HG02610 (cell line): ENCODE measurements at regions not wholly inside any gene's neighbourhood (a gene's known extent, or its start where the extent isn't known, plus 50 kb on each side); places are given as distances from the start of the nearest gene placed in this dataset.
A peak's percentile ranks its signal among the peaks of the same experiment; 100 is the strongest.
"Not testable (repeated sequence)": the region's sequence is repeated elsewhere in the genome, so short reads cannot be mapped to it uniquely, and the experiment has no call there.

Experiments
- ATAC-seq: cut with Tn5 transposase; IDR thresholded peaks from one replicate; pipeline ENCODE4 v1.9.1; 2021; ENCODE audit warnings: mild to moderate bottlenecking, moderate library complexity; ENCODE audit not compliant: unreplicated experiment

DNA sequence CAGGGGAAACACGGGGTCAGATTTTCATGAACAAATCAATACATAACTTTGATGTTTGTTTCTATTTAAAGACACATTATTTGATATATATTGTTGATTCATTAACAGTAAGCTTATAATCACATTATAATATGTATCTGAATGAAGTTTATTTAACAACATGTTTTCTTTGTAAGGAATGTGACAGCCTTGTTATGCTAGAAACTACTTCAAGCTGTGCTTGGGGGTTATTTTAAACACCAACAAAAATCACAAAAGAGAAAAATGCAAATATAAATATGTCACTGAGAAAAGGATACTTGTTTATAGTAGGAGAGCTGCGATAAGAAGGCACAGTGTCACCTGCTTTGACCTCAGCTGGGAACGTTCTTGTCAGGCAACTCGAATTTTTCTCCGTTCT lies 354.6 kb upstream of the AGA start:
- no peak for ATAC-seq

- ATAC-seq = no peak
These were observed 355.9 kb upstream of the AGA start for GRCh38 chr4:177798161-177798560.

- no peak for ATAC-seq
These were observed 359.9 kb upstream of the AGA start for GRCh38 chr4:177802162-177802561.

DNA sequence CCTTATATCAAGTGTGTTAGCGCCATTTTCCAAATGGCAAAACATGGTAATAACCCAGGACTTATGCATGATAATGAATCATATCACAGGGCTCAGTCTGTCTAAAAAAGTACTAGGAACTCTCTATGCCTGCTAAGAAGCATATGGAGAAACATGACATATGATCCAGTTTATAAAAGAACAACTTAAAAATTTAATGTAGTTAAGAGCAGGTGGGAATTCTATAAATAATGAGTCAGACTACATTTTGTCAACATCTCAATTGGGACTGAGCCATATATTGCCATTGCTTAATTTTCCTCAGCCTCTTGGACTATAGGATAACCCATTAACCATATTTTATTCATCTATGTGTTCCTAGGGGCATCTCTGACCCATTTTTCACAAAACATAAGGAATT lies 360.4 kb upstream of the AGA start:
- no peak for ATAC-seq

DNA sequence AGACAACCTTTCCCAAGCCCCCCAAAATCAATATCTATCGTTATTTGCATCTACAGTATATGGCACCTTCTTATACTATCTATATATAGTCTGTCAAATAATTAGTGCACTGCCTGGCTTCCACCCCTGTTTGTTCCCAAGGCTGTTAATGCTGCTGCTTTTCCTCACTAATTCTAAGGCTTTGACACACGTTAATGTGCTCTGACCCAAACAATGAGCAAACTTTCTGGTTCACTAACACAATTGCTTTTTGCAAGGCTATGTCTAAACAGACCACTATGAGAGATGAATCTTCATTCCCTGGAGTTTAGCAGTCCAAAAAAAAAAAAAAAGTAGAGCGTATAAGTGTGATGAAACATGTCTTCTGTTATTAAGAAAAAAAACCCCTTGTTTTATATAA lies 360.9 kb upstream of the AGA start:
- ATAC-seq = no peak

GRCh38 chr4:177809791-177810190 lies 367.6 kb upstream of the AGA start:
- ATAC-seq = no peak

DNA sequence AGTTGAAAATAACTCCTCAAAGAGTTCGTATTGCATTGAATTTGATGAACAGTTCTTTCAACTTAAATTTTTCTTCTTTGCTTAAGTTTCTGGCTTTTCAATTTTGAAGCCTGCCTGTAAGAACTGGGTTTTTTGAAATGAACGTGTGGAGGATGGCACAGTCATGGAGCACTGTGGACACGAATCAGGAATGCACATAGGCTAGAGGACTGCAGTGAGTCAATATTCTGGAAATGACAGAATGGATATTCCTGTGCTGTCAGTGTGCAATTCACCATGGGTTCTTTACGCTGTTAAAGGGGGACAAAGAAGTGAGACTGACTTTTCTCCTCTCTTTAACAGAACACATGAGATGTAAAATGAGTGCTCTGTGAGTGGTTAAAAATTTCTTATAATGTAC lies 368.0 kb upstream of the AGA start:
- no peak for ATAC-seq

DNA sequence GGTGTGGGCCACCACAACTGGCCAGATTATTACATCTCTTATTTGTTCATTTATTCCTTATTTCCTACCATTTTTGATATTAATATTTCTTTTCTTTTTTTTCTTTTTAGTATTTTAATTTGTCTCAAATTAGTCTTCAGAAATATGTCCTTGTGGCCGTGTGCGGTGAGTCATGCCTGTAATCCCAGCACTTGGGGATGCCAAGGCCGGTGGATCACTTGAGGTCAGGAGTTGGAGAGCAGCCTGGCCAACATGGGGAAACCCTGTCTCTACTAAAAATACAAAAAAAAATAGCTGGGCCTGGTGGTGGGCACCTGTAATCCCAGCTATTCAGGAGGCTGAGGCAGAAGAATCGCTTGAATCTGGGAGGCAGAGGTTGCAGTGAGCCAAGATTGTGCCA lies 376.2 kb upstream of the AGA start:
- ATAC-seq = not testable (repeated sequence)

GRCh38 chr4:177826973-177827372 lies 384.7 kb upstream of the AGA start:
- ATAC-seq = no peak

- no peak for ATAC-seq
These were observed 399.0 kb upstream of the AGA start for GRCh38 chr4:177841258-177841657.

- ATAC-seq = no peak
These were observed 411.0 kb upstream of the AGA start for GRCh38 chr4:177853229-177853628.

DNA sequence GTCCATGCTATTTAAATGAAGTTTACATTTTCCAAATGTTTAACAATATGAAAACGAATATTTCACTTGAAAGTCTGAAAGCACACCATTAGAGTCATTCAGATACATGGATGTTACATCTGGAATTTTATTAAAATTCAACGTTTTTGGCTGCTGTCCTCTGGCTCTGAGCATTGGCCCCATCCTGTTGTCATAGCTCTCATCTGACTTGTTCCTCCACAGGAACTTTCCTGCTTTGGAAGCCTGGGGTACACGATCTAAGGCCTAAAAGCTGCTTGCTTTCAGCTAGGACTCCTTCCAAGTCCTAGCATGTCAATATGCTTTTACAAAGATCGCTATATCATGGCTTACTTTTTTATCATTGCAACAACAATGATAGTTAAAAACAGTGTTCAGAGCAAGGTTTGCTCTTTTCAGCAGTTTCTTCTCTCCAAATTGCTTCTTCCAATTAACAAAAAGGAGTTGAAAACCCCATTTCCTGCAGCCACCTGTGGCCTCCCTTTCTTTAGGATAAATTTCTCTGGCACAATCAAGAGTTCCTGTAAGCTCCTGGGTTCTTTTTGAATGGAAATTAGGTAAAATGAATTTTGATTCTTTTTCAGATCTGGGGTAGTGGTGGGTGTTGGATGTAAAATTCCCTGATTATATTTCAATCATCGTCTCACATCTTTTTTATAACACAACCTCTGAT lies 413.4 kb upstream of the AGA start:
- no peak for ATAC-seq

DNA sequence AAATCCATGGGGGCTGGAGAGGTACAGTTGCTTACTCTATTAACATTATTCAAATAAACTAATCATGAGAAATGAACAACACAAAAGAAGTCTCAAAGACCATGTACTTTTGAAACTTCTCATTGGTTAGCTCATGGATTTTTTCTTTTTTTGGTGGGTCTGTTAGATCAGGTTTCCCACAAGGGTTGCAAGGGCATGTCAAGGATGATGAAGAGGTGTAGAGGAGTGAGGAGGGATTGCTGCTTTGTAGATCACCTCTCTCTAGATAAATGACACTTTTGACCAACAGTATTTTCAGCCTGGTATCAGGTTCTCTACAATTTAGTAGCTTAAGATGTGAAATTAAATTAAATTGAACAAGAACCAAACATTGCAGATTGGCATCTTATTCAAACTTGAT lies 417.9 kb upstream of the AGA start:
- no peak for ATAC-seq

- ATAC-seq = no peak
These were observed 419.4 kb upstream of the AGA start for GRCh38 chr4:177861551-177862094.

- ATAC-seq = no peak
These were observed 420.4 kb upstream of the AGA start for GRCh38 chr4:177862541-177863176.

GRCh38 chr4:177879851-177880250 lies 437.6 kb upstream of the AGA start:
- peak; percentile 44 for ATAC-seq

DNA sequence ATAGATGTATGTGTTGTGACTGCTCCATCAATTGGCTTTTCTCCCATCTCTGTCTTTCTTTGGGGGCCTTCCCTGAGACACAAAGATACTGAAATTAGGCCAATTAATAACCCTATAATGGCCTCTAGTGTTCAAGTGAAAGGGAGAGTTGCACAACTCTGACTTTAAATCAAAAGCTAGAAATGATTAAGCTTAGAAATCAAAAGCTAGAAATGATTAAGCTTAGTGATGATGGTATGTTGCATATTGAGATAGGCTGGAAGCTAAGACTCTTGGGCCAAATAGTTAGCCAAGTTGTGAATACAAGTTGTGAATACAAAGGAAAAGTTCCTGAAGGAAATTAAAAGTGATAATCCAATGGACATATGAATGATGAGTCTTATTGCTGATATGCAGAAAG lies 452.9 kb upstream of the AGA start:
- ATAC-seq = no peak

GRCh38 chr4:177901786-177902185 lies 459.5 kb upstream of the AGA start:
- no peak for ATAC-seq

GRCh38 chr4:177902386-177902785 lies 460.1 kb upstream of the AGA start:
- ATAC-seq = no peak

GRCh38 chr4:177907736-177908424 lies 465.6 kb upstream of the AGA start:
- ATAC-seq = no peak

DNA sequence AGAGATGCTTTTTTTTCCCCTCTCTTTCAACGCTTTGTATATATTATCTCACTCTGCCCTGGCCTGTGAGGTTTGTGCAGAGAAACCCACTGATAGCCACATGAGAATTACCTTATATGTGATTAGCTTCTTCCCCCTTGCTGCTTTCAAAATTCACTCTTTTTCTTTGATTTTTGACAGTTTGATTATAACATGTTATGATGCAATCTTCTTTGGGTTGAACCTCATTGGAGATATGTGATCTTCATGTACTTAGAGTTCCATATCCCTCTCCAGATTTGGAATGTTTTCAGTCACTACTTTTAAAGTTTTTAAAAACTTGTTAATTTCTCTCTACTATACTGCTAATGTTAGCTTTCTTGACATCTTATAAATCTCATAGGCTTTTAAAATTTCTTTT lies 479.5 kb upstream of the AGA start:
- no peak for ATAC-seq

DNA sequence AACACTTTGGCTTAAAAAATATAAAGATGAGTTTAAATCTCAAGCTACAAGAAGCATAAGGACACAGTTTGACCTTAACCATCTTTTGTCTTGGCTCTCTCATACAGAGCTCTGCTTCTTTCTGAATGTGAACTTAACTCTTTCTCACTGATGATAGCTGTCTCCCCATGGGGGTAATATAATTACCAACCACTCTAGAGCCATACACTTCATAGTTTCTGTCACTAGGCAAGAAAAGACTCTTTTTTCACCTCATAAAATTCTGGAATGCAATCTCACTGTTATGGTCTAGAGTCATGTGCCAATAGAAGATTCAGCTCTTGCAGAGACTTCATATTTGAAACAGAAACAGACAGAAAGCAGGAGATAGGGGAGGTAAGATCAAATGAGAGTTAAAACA lies 481.7 kb upstream of the AGA start:
- ATAC-seq = no peak
